ENCODE measurements at regions not wholly inside any gene's neighbourhood (a gene's known extent, or its start where the extent isn't known, plus 50 kb on each side); places are given as distances from the start of the nearest gene placed in this dataset.

- no peak for DNase-seq
Measured at GRCh38 chr2:239475161-239476028, 74.6 kb upstream of the HDAC4 start.

- no peak for DNase-seq
Measured at GRCh38 chr2:239473211-239473805, 72.5 kb upstream of the HDAC4 start.

- DNase-seq, result no peak
Measured at GRCh38 chr2:239472235-239472775, 71.5 kb upstream of the HDAC4 start.

GRCh38 chr2:239471011-239471792 is 70.4 kb upstream of the HDAC4 start:
- no peak for DNase-seq

- DNase-seq, result no peak
Measured at GRCh38 chr2:239470151-239470900, 69.5 kb upstream of the HDAC4 start.

- DNase-seq, result no peak
Measured at GRCh38 chr2:239469106-239469960, 68.5 kb upstream of the HDAC4 start.

- DNase-seq, result no peak
Measured at GRCh38 chr2:239468491-239469105, 67.8 kb upstream of the HDAC4 start.

GRCh38 chr2:239467956-239468490 is 67.2 kb upstream of the HDAC4 start:
- no peak for DNase-seq

GRCh38 chr2:239467281-239467955 is 66.6 kb upstream of the HDAC4 start:
- no peak for DNase-seq

GRCh38 chr2:239466755-239467271 is 66.0 kb upstream of the HDAC4 start:
- no peak for DNase-seq

- peak; percentile 61 for DNase-seq
Measured at GRCh38 chr2:239466061-239466754, 65.4 kb upstream of the HDAC4 start.

GRCh38 chr2:239465017-239466001 is 64.5 kb upstream of the HDAC4 start:
- no peak for DNase-seq

- DNase-seq, result no peak
Measured at GRCh38 chr2:239464166-239465016, 63.6 kb upstream of the HDAC4 start.

- DNase-seq, result no peak
Measured at GRCh38 chr2:239463541-239464165, 62.8 kb upstream of the HDAC4 start.

- DNase-seq, result no peak
Measured at GRCh38 chr2:239462671-239463506, 62.1 kb upstream of the HDAC4 start.

GRCh38 chr2:239462191-239462515 is 61.3 kb upstream of the HDAC4 start:
- no peak for DNase-seq

Measured in retina (tissue), 1 donor.